D341Med (cell line): ENCODE measurements at regions not wholly inside any gene's neighbourhood (a gene's known extent, or its start where the extent isn't known, plus 50 kb on each side); places are given as distances from the start of the nearest gene placed in this dataset.
A peak's percentile ranks its signal among the peaks of the same experiment; 100 is the strongest.

ENCODE experiments used
- DNase-seq: peaks from one replicate; pipeline ENCODE4 v3.0.0; 2012; ENCODE audit warnings: low spot score

- DNase-seq: no peak
Observed at GRCh38 chr9:107064378-107064777, 201.4 kb downstream of the ZNF462 start.

GRCh38 chr9:107065549-107065948 is 202.6 kb downstream of the ZNF462 start:
- DNase-seq: no peak

GRCh38 chr9:107067739-107068416 is 204.9 kb downstream of the ZNF462 start:
- no peak for DNase-seq

- no peak for DNase-seq
Observed at GRCh38 chr9:107068581-107068980, 205.6 kb downstream of the ZNF462 start.

GRCh38 chr9:107070586-107070985 is 207.6 kb downstream of the ZNF462 start:
- DNase-seq: peak; percentile 62

- no peak for DNase-seq
Observed at GRCh38 chr9:107078061-107078460, 205.0 kb upstream of the RAD23B start.

- DNase-seq: no peak
Observed at GRCh38 chr9:107079589-107079988, 203.5 kb upstream of the RAD23B start.

GRCh38 chr9:107080130-107080529 is 202.9 kb upstream of the RAD23B start:
- DNase-seq: no peak

GRCh38 chr9:107086460-107086859 is 196.6 kb upstream of the RAD23B start:
- no peak for DNase-seq

GRCh38 chr9:107087222-107087621 is 195.9 kb upstream of the RAD23B start:
- no peak for DNase-seq

GRCh38 chr9:107090218-107090617 is 192.9 kb upstream of the RAD23B start:
- no peak for DNase-seq

- DNase-seq: no peak
Observed at GRCh38 chr9:107093365-107094060, 189.6 kb upstream of the RAD23B start.

- DNase-seq: no peak
Observed at GRCh38 chr9:107094370-107094769, 188.7 kb upstream of the RAD23B start.

- no peak for DNase-seq
Observed at GRCh38 chr9:107100591-107100990, 182.5 kb upstream of the RAD23B start.

- DNase-seq: no peak
Observed at GRCh38 chr9:107102011-107102410, 181.1 kb upstream of the RAD23B start.

- no peak for DNase-seq
Observed at GRCh38 chr9:107103621-107104020, 179.5 kb upstream of the RAD23B start.

- no peak for DNase-seq
Observed at GRCh38 chr9:107105784-107106183, 177.3 kb upstream of the RAD23B start.

- DNase-seq: no peak
Observed at GRCh38 chr9:107106416-107106815, 176.7 kb upstream of the RAD23B start.

GRCh38 chr9:107108342-107109130 is 174.5 kb upstream of the RAD23B start:
- DNase-seq: no peak

GRCh38 chr9:107109324-107109723 is 173.8 kb upstream of the RAD23B start:
- no peak for DNase-seq

- no peak for DNase-seq
Observed at GRCh38 chr9:107110153-107110552, 172.9 kb upstream of the RAD23B start.

GRCh38 chr9:107112707-107113243 is 170.3 kb upstream of the RAD23B start:
- no peak for DNase-seq
